Globus pallidus (tissue), 1 donor: ENCODE measurements at regions not wholly inside any gene's neighbourhood (a gene's known extent, or its start where the extent isn't known, plus 50 kb on each side); places are given as distances from the start of the nearest gene placed in this dataset.
A peak's percentile ranks its signal among the peaks of the same experiment; 100 is the strongest.

Source experiments
- DNase-seq: peaks from one replicate; pipeline ENCODE4 v3.0.0-alpha.2; 2015; ENCODE audit warnings: low spot score

- DNase-seq, result no peak
Observed at GRCh38 chr13:94968757-94969086, 256.4 kb upstream of the SOX21 start.

GRCh38 chr13:94968040-94968756 lies 255.9 kb upstream of the SOX21 start:
- peak; percentile 64 for DNase-seq

GRCh38 chr13:94967183-94968039 lies 255.1 kb upstream of the SOX21 start:
- no peak for DNase-seq

- no peak for DNase-seq
Observed at GRCh38 chr13:94966422-94966955, 254.1 kb upstream of the SOX21 start.

DNA sequence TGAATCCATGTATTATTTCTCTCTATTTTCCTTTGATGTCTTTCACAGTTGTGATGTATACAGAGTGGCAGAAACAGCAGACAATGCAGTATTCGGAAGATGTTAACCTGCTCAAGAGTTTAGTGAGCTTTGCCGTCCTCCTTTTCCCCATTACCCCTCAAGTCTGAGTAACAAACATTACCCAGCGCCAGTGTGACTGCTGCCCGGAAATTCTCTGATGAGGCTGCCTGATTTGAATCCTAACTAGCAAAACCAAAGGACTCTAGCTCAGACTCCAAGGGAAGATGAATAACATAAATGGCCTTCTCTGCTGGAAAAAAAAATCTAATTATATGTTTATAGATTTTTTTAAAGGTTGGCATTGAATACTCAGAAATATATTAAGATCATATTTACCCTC lies 247.3 kb upstream of the SOX21 start:
- peak; percentile 35 for DNase-seq

DNA sequence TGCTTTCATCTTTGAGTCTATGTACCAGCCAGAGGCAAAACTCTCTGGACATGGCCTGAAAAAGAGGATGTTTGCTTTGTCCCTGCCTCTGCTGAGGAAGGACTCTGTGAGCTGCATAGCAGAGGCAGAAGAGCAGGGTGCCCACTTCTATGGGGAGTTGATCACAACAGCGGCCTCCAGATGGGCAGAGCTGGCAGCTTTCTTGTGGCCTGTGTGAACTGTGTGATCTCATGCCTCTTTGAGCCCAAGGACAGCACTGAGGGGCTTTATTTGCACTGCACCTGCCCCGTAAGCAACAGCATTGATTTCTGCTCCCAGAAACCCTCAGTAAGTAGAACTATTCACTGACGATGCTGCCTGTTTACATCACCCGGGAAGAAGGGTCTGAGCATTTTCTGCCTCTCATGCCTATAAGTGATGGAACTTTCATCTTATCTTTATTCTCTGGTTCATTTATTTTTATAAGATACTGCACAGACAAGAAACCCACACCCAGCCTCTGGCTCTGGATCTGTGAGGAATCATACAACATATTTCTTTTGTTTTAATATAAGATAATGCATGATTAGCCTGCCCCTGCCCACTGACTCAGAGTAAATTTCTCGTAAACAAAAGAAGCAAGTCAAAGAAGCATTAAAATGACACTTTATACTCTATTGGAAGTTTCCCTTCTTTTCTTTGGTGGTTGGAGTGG lies 244.2 kb upstream of the SOX21 start:
- peak; percentile 67 for DNase-seq

GRCh38 chr13:94952787-94953186 lies 240.4 kb upstream of the SOX21 start:
- no peak for DNase-seq

GRCh38 chr13:94950303-94950702 lies 238.0 kb upstream of the SOX21 start:
- peak; percentile 45 for DNase-seq

DNA sequence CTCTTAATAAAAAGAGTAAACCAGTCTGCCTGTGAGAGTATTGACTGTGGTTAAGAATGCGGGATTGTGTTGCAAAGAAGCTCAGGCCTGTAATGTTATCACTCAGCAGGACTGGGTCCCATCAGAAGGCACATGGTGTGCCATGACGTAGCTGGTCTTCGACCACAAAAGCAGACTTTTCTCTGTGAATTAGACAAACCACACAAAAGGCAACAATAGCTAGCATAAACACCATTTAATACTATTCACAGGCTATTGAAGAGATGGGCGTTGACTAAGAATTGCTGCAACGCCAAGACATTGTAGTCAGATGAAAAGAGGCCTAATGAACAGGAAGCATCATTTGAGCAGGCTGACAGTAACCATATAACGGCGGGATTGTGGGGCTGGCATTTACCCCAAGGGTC lies 235.6 kb upstream of the SOX21 start:
- DNase-seq, result peak; percentile 51

GRCh38 chr13:94947392-94947791 lies 235.0 kb upstream of the SOX21 start:
- no peak for DNase-seq

DNA sequence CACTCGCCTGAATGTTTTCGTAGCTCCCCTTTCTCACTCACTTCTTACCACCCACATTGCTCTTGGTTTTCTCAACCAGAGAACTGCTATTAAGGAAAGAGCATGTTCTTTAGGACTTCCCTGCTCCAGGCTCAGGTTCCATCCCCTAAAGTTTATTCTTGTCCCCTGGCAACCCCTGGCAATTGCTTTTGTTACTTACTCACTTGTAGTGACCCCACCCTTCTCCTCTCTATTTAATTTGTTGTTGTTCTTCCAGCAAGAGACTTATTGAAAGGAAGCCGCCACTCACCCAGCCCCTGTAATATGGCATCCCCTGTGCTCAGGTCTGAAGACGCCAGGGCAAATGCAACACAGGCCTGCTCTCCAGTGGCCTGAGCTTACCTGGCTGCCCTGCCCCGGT lies 233.7 kb upstream of the SOX21 start:
- no peak for DNase-seq

DNA sequence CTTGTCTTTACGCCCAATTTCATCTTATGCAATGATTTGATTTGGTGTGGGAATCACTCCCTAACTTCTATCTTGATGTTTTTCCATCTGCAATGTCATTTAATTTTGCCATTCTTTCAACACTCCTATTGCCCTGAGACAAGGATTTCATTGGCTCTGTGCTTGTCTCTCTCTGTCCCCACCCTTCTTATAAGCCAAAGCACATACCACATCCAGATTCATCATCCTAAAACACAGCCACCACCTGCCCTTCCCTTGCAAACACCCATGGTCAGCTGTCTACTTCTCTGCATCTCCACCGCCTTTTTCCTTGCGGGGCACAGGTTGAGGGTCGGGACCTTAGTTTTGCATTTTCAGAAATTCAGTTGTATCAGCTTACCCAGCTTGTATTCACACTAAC lies 225.8 kb upstream of the SOX21 start:
- DNase-seq, result no peak

GRCh38 chr13:94936633-94937032 lies 224.3 kb upstream of the SOX21 start:
- no peak for DNase-seq

DNA sequence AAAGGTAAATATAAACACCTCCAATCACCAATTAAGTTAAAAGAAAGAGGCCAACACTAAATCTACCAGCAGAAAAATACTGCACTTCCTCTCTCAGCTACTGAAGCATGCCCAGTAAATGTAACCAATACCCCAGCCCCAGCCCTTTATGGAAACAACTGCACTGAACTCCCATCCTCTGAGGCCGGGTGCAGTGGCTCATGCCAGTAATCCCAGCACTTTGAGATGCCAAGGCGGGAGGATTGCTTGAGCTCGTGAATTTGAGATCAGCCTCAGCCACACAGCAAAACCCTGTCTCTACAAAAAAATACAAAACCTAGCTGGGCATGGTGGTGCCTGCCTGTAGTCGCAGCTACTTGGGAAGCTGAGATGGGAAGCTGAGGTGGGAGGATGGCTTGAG lies 221.6 kb upstream of the SOX21 start:
- no peak for DNase-seq

DNA sequence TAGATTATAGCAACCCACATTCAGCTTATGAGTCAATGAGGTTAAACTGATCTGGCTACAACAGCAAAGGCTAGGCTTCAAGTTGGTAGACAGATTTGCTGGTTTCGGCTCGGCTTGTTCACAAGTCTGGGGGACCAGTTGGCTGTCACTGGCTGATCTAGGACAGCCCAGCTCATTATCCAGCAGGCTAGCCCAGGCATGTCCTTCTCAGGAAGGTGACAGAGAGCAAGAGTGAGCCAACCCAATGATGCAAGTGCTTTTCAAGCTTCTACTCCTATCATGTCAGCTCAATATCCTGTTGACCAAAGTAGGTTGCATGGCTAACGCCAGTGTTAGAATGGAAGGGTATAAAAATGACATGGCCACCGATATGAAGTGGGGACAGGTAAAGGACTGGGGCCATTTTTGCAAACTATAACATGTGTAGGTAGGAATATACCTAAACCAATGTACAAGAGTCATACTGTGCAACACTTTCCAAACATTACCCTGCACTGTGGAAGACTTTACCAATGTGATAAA lies 220.9 kb upstream of the SOX21 start:
- DNase-seq, result no peak

DNA sequence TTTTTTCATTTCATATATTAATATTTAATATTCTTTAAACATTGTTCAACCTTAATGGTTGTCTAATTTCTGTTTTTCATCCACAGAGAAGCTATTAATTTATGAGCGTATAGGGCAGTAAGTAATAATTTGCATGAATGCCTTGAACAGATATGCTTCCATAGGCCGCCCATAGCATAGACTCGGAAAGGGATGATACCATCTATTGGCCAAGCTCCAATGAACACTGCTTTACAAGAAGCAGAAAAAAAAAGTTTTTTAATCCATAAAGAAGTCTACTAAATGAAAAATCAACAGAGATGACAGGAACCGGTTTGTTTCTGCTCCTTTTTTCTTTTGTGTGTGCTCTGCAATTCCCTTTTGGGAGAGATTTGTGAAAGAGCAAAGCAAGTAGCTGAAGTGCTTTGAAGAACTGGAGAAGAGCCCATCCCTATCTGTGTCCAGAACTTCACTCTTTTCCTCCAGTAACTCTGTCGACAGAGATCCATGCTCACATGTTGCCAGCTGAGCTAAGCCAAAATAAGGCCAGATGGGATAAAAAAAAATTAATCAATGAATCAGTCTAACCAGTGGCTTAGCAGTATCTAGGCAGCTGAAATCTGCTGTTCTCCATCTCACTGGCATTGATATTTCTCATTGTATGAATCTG lies 215.9 kb upstream of the SOX21 start:
- DNase-seq, result no peak

DNA sequence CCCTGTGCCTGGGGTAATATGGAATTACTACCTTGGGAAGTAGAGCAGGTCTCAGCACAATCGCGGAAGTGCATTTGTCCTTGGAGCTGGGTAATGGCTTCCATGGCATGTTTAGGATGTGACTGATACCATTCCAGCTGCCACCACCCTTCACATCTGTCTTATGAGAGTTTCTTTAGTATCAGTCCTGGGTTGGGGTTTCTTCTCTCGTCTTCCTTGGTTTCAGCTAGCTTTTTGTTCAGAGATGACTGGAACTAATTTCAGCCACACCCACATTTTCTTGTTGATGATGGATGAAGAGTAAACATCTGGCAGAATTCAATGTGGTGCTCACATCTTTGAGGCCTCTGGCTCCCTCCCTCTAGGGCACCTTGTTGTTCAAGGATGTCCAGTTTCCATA lies 212.9 kb upstream of the SOX21 start:
- DNase-seq, result no peak

- DNase-seq, result no peak
Observed at GRCh38 chr13:94921181-94921580, 208.8 kb upstream of the SOX21 start.

DNA sequence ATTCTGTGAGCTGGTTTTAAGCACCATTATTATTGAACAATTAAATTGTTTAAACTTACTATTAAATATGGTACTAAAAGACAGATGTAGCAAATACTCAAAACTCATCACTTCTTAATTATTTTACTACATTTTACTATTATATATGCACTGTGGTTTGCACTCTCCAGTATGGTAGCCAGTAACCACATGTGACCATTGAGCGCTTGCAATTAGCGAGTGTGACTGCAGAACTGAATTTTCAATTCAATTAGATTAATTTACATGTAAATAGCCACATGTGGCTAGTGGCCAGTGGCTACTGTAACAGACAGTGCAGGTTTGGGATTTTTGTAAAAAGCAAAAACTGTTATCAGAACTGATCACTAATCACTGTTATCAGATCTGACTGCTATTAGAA lies 208.2 kb upstream of the SOX21 start:
- no peak for DNase-seq

GRCh38 chr13:94917824-94918223 lies 205.5 kb upstream of the SOX21 start:
- no peak for DNase-seq

- no peak for DNase-seq
Observed at GRCh38 chr13:94914895-94915294, 202.6 kb upstream of the SOX21 start.

DNA sequence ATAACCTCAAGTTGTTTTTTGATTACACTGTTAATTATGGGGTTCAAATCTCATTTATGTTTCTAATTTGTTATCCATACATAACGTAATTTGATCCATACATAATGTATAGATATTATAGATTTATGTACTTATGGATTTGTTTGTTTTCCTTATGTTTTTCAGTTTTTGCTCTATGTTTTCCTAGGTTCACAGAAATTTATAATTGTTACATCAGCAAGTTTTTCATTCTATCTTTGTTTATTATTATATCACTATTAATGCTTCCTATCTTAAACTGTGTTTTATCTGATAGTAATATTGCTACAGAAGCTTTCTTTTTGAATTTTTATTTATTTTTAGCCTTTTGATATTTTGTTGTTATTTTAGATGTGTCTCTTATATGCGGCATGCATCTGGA lies 194.3 kb upstream of the SOX21 start:
- no peak for DNase-seq
